PFSK-1 (cell line): ENCODE measurements at regions not wholly inside any gene's neighbourhood (a gene's known extent, or its start where the extent isn't known, plus 50 kb on each side); places are given as distances from the start of the nearest gene placed in this dataset.

Experiments
- FOXP2 ChIP-seq: optimal IDR thresholded peaks from 2 replicates; pipeline ENCODE3; 2011; ENCODE audit warnings: borderline replicate concordance, control low read depth, inconsistent platforms; ENCODE audit not compliant: insufficient read depth; ENCODE audit errors: extremely low read length, extremely low read depth
- POLR2AphosphoS5 ChIP-seq: IDR thresholded peaks from 2 replicates; pipeline ENCODE4 v1.6.1; 2012; ENCODE audit warnings: low read depth, mild to moderate bottlenecking, control low read depth, low read length, moderate library complexity
- SIN3A ChIP-seq: IDR thresholded peaks from 2 replicates; pipeline ENCODE4 v1.6.1; 2012; ENCODE audit warnings: mild to moderate bottlenecking, low read length, moderate library complexity, borderline replicate concordance; ENCODE audit not compliant: insufficient read depth
- TAF1 ChIP-seq: IDR thresholded peaks from 2 replicates; pipeline ENCODE4 v1.6.1; 2012; ENCODE audit warnings: low read length, control low read depth, borderline replicate concordance; ENCODE audit not compliant: insufficient read depth
- TF ChIP-seq, protein P1 (sequence below), 2 experiments: IDR thresholded peaks; 2 replicates each; pipeline versions ENCODE4 v1.6.1 to v1.8.0; 2011 to 2012; ENCODE audit warnings: low read depth in 2 of 2, low read length in 2 of 2, control low read depth in 1 of 2, inconsistent platforms in 1 of 2, mild to moderate bottlenecking in 1 of 2, moderate library complexity in 1 of 2; ENCODE audit not compliant: insufficient read depth in 1 of 2

DNA sequence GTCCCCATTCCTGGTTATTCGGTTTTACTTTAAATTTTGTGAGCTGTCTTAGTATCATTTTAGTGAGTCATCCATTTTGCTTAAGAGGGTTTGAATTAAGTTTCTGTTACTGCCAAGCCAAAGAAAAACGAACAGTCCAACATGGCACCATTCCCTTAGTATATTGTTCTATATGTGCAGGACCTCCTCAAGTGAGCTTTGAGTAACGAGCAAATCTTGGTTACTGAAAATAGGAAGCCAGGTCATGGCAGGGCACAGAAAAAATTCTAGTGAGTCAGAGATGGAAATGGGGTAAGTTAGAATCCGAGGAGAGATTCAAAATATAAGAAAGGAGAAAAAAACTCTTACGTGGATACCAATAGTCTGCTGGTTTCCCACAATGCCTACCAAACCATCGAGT is 292.9 kb downstream of the BAMBI start:
- TF ChIP-seq TAF1 (no peak), FOXP2 (no peak), SIN3A (no peak), POLR2AphosphoS5 (no peak)
- TF ChIP-seq, protein P1, sequence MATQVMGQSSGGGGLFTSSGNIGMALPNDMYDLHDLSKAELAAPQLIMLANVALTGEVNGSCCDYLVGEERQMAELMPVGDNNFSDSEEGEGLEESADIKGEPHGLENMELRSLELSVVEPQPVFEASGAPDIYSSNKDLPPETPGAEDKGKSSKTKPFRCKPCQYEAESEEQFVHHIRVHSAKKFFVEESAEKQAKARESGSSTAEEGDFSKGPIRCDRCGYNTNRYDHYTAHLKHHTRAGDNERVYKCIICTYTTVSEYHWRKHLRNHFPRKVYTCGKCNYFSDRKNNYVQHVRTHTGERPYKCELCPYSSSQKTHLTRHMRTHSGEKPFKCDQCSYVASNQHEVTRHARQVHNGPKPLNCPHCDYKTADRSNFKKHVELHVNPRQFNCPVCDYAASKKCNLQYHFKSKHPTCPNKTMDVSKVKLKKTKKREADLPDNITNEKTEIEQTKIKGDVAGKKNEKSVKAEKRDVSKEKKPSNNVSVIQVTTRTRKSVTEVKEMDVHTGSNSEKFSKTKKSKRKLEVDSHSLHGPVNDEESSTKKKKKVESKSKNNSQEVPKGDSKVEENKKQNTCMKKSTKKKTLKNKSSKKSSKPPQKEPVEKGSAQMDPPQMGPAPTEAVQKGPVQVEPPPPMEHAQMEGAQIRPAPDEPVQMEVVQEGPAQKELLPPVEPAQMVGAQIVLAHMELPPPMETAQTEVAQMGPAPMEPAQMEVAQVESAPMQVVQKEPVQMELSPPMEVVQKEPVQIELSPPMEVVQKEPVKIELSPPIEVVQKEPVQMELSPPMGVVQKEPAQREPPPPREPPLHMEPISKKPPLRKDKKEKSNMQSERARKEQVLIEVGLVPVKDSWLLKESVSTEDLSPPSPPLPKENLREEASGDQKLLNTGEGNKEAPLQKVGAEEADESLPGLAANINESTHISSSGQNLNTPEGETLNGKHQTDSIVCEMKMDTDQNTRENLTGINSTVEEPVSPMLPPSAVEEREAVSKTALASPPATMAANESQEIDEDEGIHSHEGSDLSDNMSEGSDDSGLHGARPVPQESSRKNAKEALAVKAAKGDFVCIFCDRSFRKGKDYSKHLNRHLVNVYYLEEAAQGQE (IDR thresholded peaks at IDR 0.05; ENCODE audit: insufficient read depth in 1 of 2, low read depth in 2 of 2, low read length in 2 of 2) = no peak

DNA sequence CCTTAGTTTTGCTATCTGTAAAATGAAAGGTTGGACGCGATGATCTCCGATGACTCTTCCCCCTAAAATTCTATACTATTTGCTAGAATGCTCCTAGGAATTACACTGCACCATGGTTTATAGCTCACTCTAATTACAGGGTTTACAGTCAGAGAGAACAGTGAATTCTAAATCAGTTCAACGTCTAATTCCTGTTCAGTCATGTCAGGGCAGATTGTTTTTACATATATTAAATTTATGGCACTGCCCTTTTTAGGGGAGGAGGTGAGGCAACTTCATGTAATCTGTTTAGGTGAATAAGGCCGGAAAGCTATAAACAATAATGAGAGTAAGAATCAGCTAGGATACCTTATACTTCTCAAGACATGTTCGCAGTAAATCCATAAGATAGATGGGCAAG is 293.9 kb downstream of the BAMBI start:
- TF ChIP-seq, protein P1 (IDR thresholded peaks at IDR 0.05; ENCODE audit: insufficient read depth in 1 of 2, low read depth in 2 of 2, low read length in 2 of 2) = no peak
- no peak for TF ChIP-seq TAF1
- no peak for TF ChIP-seq FOXP2
- TF ChIP-seq SIN3A = no peak
- no peak for TF ChIP-seq POLR2AphosphoS5

DNA sequence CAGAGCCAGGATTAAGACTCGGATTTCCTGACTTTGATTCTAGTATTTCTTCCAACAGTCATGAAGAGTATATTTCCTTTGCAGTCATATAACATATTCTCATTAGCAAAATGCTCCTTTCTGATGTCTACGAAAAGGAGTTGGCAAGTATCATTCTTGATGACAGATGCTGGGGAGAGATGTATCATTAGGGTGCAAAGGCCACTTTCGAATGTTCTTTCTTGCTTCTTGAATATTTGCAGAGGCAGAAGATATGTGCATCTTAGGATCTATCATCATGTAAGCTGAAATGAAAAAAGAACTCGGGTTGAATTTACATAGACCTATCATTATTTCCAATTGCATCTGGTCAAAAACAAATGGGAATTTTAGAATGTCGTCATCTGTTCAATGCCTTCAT is 294.4 kb downstream of the BAMBI start:
- TF ChIP-seq POLR2AphosphoS5 = no peak
- TF ChIP-seq, protein P1 (IDR thresholded peaks at IDR 0.05; ENCODE audit: insufficient read depth in 1 of 2, low read depth in 2 of 2, low read length in 2 of 2) = no peak
- TF ChIP-seq TAF1 = no peak
- TF ChIP-seq FOXP2 = no peak

DNA sequence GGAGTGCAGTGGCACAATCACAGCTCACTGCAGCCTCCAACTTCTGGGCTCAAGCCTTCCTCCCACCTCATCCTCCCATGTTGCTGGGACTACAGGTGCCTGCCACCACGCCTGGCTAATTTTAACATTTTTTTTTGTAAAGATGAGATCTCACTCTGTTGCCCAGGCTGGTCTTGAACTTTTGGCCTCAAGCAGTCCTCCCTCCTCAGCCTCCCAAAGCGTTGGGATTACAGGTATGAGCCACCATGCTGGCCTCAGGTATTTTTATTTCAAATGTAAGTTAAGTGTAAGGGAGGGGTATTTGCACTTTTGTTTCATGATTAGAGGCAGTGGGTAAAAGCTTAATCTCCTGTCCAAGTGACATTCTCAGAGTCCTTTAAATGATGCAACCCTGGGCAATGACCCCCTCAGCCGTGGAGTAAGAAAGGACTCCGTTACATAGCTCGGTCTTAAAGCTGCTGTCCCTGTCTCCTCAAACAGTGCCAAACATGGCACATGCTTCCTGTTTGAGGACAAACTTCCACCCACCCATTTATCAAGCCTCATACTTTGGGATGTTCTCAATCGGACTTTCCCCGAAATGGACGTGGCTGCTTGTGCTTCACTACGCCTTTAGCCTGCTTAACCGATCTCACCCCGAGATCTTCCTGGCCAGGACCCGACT is 296.1 kb downstream of the BAMBI start:
- no peak for TF ChIP-seq TAF1
- TF ChIP-seq, protein P1 (IDR thresholded peaks at IDR 0.05; ENCODE audit: insufficient read depth in 1 of 2, low read depth in 2 of 2, low read length in 2 of 2) = no peak
- no peak for TF ChIP-seq SIN3A
- TF ChIP-seq FOXP2 = no peak
- no peak for TF ChIP-seq POLR2AphosphoS5

DNA sequence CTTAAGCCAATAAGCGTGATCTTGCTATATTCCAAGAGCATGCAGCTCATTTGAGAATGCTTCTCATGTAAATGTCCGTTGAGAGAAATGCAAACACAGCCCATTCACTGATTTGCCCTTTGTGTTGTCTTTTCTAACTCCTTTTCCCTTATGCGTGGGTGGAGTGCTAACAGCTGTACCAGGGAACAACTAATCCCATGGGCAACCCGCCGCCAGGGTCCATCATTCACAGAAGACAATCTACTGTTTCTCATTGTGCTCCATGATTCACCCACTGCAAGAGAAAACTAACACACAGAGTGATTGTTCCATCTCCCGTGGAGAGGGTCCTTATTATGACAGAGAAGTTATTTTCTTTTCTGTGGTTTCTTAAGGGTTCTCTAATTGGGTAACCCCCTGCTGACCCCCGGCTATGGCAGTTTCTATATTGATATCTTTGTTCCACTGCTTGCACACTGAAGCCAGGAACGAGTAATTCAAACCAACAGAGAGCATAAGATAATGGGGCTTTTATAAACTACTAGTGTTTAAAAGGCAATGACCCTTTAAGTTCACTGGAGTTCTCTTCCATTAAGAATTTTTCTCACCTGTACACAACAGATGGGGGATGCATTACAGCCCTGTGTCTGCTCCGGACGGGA is 298.7 kb downstream of the BAMBI start:
- TF ChIP-seq FOXP2 (no peak), SIN3A (no peak), TAF1 (no peak), POLR2AphosphoS5 (no peak)
- TF ChIP-seq, protein P1 (IDR thresholded peaks at IDR 0.05; ENCODE audit: insufficient read depth in 1 of 2, low read depth in 2 of 2, low read length in 2 of 2) = no peak
